Activated CD8-positive, alpha-beta T cell treated with anti-CD3 and anti-CD28 coated beads for 36 hours (primary cell): ENCODE measurements at regions not wholly inside any gene's neighbourhood (a gene's known extent, or its start where the extent isn't known, plus 50 kb on each side); places are given as distances from the start of the nearest gene placed in this dataset.

Source experiments
- ATAC-seq: fragments of 200-7000 bp; cut with Tn5 transposase; one replicate; pipeline ENCODE4 v1.10.0; 2021; ENCODE audit warnings: mild to moderate bottlenecking, moderate library complexity
- CTCF ChIA-PET: fragments of 350-600 bp; sonication (Branson Sonifier 250); formaldehyde crosslinking; loops from one replicate; lab custom pipeline; 2021; ENCODE audit warnings: antibody characterized with exemption; lab: Charles Lee
- POLR2A ChIA-PET: fragments of 350-600 bp; sonication (Branson Sonifier 250); formaldehyde crosslinking; loops from one replicate; lab custom pipeline; 2021; ENCODE audit warnings: antibody characterized with exemption; lab: Charles Lee
- DNase-seq: peaks from one replicate; pipeline ENCODE4 v3.0.0-alpha.2; 2020
- H3K27ac Mint-ChIP-seq: one replicate; pipeline ENCODE4 v1.8.0; 2021; ENCODE audit warnings: mild to moderate bottlenecking, mixed read lengths
- H3K27me3 Mint-ChIP-seq: one replicate; pipeline ENCODE4 v1.8.0; 2021; ENCODE audit warnings: mixed read lengths
- H3K36me3 Mint-ChIP-seq: one replicate; pipeline ENCODE4 v1.8.0; 2021; ENCODE audit warnings: low read depth, mixed read lengths
- H3K4me1 Mint-ChIP-seq: one replicate; pipeline ENCODE4 v1.8.0; 2021; ENCODE audit warnings: low read depth, mixed read lengths
- H3K4me3 Mint-ChIP-seq: one replicate; pipeline ENCODE4 v1.8.0; 2021; ENCODE audit warnings: mild to moderate bottlenecking, moderate library complexity, mixed read lengths
- H3K9me3 Mint-ChIP-seq: one replicate; pipeline ENCODE4 v1.8.0; 2021; ENCODE audit warnings: mixed read lengths
- CTCF ChIP-seq: fragments of 200-600 bp; IDR thresholded peaks from one replicate; pipeline ENCODE4 v1.8.0; 2022; ENCODE audit warnings: antibody characterized with exemption, mild to moderate bottlenecking
- intact Hi-C: fragments of 100-400 bp; cut with micrococcal nuclease; formaldehyde crosslinking; loops from one replicate; pipeline ENCODE4 v1.10.0; 2022

- ChIA-PET CTCF (no interaction called here), POLR2A (no interaction called here)
- Mint-ChIP-seq H3K27me3 (no peaks in the 10 kb centered on the region), H3K9me3 (no peaks in the 10 kb centered on the region), H3K4me1 (no peaks in the 10 kb centered on the region), H3K36me3 (no peaks in the 10 kb centered on the region), H3K4me3 (no peak overlapping the region), H3K27ac (no peak overlapping the region)
- TF ChIP-seq CTCF: no peak
- DNase-seq (no peak), ATAC-seq (no peak)
- intact Hi-C loops: no loop called here
These were observed 87.1 kb upstream of the ZNF281 start for GRCh38 chr1:200496937-200497336.

GRCh38 chr1:200495901-200496300 is 86.1 kb upstream of the ZNF281 start:
- no peaks in the 10 kb centered on the region for H3K9me3 Mint-ChIP-seq
- no peak overlapping the region for H3K27ac Mint-ChIP-seq
- H3K4me3 Mint-ChIP-seq: no peak overlapping the region
- intact Hi-C loops: no loop called here
- no peak for DNase-seq
- H3K36me3 Mint-ChIP-seq: no peaks in the 10 kb centered on the region
- no peak for ATAC-seq
- no peak for TF ChIP-seq CTCF
- no peaks in the 10 kb centered on the region for H3K4me1 Mint-ChIP-seq
- CTCF ChIA-PET: interaction anchor here (1.0 to 2.8 kb wide), 2 partner anchors 14 to 15 kb away, joined by 4 to 9 read pairs; no protein-coding TSS in a partner anchor
- no peaks in the 10 kb centered on the region for H3K27me3 Mint-ChIP-seq
- POLR2A ChIA-PET: no interaction called here

- ATAC-seq (no peak), DNase-seq (no peak)
- Mint-ChIP-seq H3K4me1 (no peaks in the 10 kb centered on the region), H3K4me3 (no peak overlapping the region), H3K9me3 (no peaks in the 10 kb centered on the region), H3K27me3 (peaks cover 3% of the 10 kb centered on the region), H3K36me3 (no peaks in the 10 kb centered on the region), H3K27ac (no peak overlapping the region)
- ChIA-PET POLR2A (interaction anchor here (0.6 kb wide), 1 partner anchor 829 kb away, joined by 3 read pairs; no protein-coding TSS in a partner anchor), CTCF (interaction anchor here (1.0 to 2.8 kb wide), 3 partner anchors 10 to 36 kb away, joined by 3 to 9 read pairs (median 4); no protein-coding TSS in a partner anchor)
- TF ChIP-seq CTCF: no peak
- intact Hi-C loops: no loop called here
These were observed 83.5 kb upstream of the ZNF281 start for GRCh38 chr1:200493344-200493743.

- Mint-ChIP-seq H3K27me3 (peaks cover 8% of the 10 kb centered on the region), H3K4me1 (no peaks in the 10 kb centered on the region), H3K36me3 (no peaks in the 10 kb centered on the region), H3K4me3 (no peak overlapping the region), H3K9me3 (no peaks in the 10 kb centered on the region), H3K27ac (no peak overlapping the region)
- no peak for ATAC-seq
- CTCF ChIA-PET: interaction anchor here (0.6 to 5.5 kb wide), 6 partner anchors 9 to 233 kb away, joined by 3 to 31 read pairs (median 4); no protein-coding TSS in a partner anchor
- intact Hi-C loops: no loop called here
- POLR2A ChIA-PET: no interaction called here
- no peak for DNase-seq
- no peak for TF ChIP-seq CTCF
These were observed 81.3 kb upstream of the ZNF281 start for GRCh38 chr1:200491103-200491502.

GRCh38 chr1:200490183-200490582 is 80.3 kb upstream of the ZNF281 start:
- ChIA-PET CTCF (interaction anchor here (0.9 to 5.5 kb wide), 6 partner anchors 10 to 211 kb away, joined by 3 to 31 read pairs (median 4); no protein-coding TSS in a partner anchor), POLR2A (no interaction called here)

More at GRCh38 chr1:200490183-200490582, 80.3 kb upstream of the ZNF281 start:
- H3K4me3 Mint-ChIP-seq: no peak overlapping the region
- H3K9me3 Mint-ChIP-seq: no peaks in the 10 kb centered on the region
- no peaks in the 10 kb centered on the region for H3K4me1 Mint-ChIP-seq
- H3K36me3 Mint-ChIP-seq: no peaks in the 10 kb centered on the region
- intact Hi-C loops: no loop called here
- H3K27ac Mint-ChIP-seq: no peak overlapping the region
- TF ChIP-seq CTCF: no peak
- H3K27me3 Mint-ChIP-seq: peaks cover 10% of the 10 kb centered on the region
- ATAC-seq: no peak
- DNase-seq: no peak
